ENCODE measurements at regions not wholly inside any gene's neighbourhood (a gene's known extent, or its start where the extent isn't known, plus 50 kb on each side); places are given as distances from the start of the nearest gene placed in this dataset.

DNA sequence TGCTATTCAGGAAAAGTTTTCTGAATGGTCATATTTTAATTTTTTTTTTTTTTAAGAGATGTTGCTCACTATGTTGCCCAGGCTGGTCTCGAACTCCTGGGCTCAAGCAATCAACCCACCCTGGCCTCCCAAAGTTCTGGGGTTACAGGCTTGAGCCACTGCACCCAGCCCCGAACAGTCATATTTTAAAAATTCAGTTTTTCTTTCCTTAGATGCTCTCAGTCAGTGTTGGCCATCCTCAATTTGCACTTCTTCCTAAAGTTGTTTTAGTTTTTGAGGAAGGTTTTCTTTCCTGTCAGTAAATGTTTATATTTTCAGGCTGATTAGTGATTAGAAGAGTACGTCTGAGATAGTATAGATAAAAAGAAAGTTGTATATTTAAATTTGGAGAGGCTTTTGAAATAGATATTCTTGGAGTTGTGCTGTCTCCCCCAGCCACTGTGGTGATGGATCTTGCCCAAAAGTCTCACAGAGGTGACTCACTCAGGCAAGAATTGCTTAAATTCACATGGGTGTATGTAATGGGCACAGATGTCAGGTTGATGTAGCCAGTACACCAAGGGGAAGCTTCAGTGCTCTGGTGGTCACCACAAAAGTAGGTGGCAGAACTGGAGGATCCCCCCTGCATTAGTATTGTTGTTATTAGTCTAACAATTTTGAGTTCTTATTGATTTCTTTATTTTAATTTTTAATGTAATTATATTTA is 72.2 kb upstream of the ELOVL6 start:
- TF ChIP-seq EZH2phosphoT487 (IDR thresholded peaks at IDR 0.05; ENCODE audit: low read depth, severe bottlenecking, unreplicated experiment) (no peak), EZH2 (IDR thresholded peaks at IDR 0.05; ENCODE audit: borderline replicate concordance) (no peak)
- TF ChIP-seq, protein P1, sequence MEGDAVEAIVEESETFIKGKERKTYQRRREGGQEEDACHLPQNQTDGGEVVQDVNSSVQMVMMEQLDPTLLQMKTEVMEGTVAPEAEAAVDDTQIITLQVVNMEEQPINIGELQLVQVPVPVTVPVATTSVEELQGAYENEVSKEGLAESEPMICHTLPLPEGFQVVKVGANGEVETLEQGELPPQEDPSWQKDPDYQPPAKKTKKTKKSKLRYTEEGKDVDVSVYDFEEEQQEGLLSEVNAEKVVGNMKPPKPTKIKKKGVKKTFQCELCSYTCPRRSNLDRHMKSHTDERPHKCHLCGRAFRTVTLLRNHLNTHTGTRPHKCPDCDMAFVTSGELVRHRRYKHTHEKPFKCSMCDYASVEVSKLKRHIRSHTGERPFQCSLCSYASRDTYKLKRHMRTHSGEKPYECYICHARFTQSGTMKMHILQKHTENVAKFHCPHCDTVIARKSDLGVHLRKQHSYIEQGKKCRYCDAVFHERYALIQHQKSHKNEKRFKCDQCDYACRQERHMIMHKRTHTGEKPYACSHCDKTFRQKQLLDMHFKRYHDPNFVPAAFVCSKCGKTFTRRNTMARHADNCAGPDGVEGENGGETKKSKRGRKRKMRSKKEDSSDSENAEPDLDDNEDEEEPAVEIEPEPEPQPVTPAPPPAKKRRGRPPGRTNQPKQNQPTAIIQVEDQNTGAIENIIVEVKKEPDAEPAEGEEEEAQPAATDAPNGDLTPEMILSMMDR (IDR thresholded peaks at IDR 0.05; ENCODE audit: poor library complexity), result no peak
- no peaks in the 10 kb centered on the region for H3K36me3 ChIP-seq (replicated peaks; ENCODE audit: insufficient read depth, low read depth)
- H4K20me1 ChIP-seq (ENCODE audit: insufficient read depth, poor library complexity, severe bottlenecking), result no peaks in the 10 kb centered on the region
- no peak overlapping the region for H3K4me3 ChIP-seq
- no peaks in the 10 kb centered on the region for H3K79me2 ChIP-seq
- no peak overlapping the region for H3K27ac ChIP-seq
- 67% methylated on average over 3 of the region's 3 CpGs for WGBS (ENCODE audit: low lambda C conversion rate, missing lambda C conversion rate)
- no peak overlapping the region for H3K4me2 ChIP-seq
- H3K27me3 ChIP-seq, result no peaks in the 10 kb centered on the region
- no peak overlapping the region for H2AFZ ChIP-seq
- no peak for DNase-seq (ENCODE audit: low spot score)
- no peaks in the 10 kb centered on the region for H3K4me1 ChIP-seq (ENCODE audit: insufficient read depth)
- no peaks in the 10 kb centered on the region for H3K9me2 ChIP-seq (replicated peaks; ENCODE audit: insufficient read depth)
- no peaks in the 10 kb centered on the region for H3K9me3 ChIP-seq (ENCODE audit: low read depth)

DNA sequence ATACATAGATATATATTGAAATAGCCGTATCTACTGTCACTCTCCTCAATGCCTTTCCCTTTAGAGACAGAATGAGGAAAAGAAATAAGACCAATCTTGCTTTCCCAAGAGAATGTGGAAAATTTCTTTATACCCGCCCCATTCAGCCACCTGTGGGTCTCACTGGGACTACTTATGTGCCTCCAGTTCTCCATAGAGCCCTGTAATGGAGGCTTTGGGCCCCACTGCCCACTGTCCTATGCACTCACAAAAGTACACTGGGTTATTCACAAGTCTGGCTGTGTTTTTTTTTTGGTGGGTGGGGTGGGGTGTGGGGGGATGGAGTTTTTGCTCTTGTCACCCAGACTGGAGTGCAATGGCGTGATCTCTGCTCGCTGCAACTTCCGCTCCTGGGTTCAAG is 70.4 kb upstream of the ELOVL6 start:
- Histone ChIP-seq H3K9me3 (ENCODE audit: low read depth) (no peaks in the 10 kb centered on the region), H3K4me1 (ENCODE audit: insufficient read depth) (no peaks in the 10 kb centered on the region), H3K27me3 (no peaks in the 10 kb centered on the region), H3K36me3 (replicated peaks; ENCODE audit: insufficient read depth, low read depth) (no peaks in the 10 kb centered on the region), H3K79me2 (no peaks in the 10 kb centered on the region), H3K4me3 (no peak overlapping the region), H3K27ac (no peak overlapping the region), H3K4me2 (no peak overlapping the region), H4K20me1 (ENCODE audit: insufficient read depth, poor library complexity, severe bottlenecking) (no peaks in the 10 kb centered on the region), H2AFZ (no peak overlapping the region), H3K9me2 (replicated peaks; ENCODE audit: insufficient read depth) (no peaks in the 10 kb centered on the region)
- DNase-seq (ENCODE audit: low spot score), result no peak
- 95% methylated on average over 5 of the region's 5 CpGs for WGBS (ENCODE audit: low lambda C conversion rate, missing lambda C conversion rate)
- TF ChIP-seq EZH2 (IDR thresholded peaks at IDR 0.05; ENCODE audit: borderline replicate concordance) (no peak), EZH2phosphoT487 (IDR thresholded peaks at IDR 0.05; ENCODE audit: low read depth, severe bottlenecking, unreplicated experiment) (no peak)
- TF ChIP-seq, protein P1 (IDR thresholded peaks at IDR 0.05; ENCODE audit: poor library complexity), result no peak

DNA sequence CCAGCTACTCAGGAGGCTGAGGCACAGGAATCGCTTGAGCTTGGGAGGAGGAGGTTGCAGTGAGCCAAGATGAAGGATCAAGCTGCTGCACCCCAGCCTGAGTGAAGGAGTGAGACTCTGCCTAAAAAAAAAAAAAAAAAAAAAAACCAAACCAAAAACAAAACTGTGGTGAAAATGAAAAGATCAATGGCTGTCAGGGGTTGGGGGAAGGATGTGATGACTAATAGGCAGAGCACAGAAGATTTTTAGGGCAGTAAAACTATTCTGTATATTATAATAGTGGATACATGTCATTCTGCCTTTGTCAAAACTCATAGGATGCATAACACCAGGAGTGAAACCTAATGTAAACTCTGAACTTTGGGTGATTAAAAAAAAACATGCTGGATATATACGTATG is 69.9 kb upstream of the ELOVL6 start:
- no peak for DNase-seq (ENCODE audit: low spot score)
- H4K20me1 ChIP-seq (ENCODE audit: insufficient read depth, poor library complexity, severe bottlenecking), result no peaks in the 10 kb centered on the region

More for the DNA sequence above, 69.9 kb upstream of the ELOVL6 start:
- Histone ChIP-seq H3K27ac (no peak overlapping the region), H3K36me3 (replicated peaks; ENCODE audit: insufficient read depth, low read depth) (no peaks in the 10 kb centered on the region), H3K9me2 (replicated peaks; ENCODE audit: insufficient read depth) (no peaks in the 10 kb centered on the region), H3K4me1 (ENCODE audit: insufficient read depth) (no peaks in the 10 kb centered on the region), H3K79me2 (no peaks in the 10 kb centered on the region), H3K4me2 (no peak overlapping the region), H2AFZ (no peak overlapping the region), H3K9me3 (ENCODE audit: low read depth) (no peaks in the 10 kb centered on the region), H3K4me3 (no peak overlapping the region), H3K27me3 (no peaks in the 10 kb centered on the region)
- TF ChIP-seq EZH2 (IDR thresholded peaks at IDR 0.05; ENCODE audit: borderline replicate concordance) (no peak), EZH2phosphoT487 (IDR thresholded peaks at IDR 0.05; ENCODE audit: low read depth, severe bottlenecking, unreplicated experiment) (no peak)
- TF ChIP-seq, protein P1 (IDR thresholded peaks at IDR 0.05; ENCODE audit: poor library complexity), result no peak
- WGBS (ENCODE audit: low lambda C conversion rate, missing lambda C conversion rate), result 100% methylated on average over 2 of the region's 2 CpGs
